PC-3 (cell line): ENCODE measurements at regions not wholly inside any gene's neighbourhood (a gene's known extent, or its start where the extent isn't known, plus 50 kb on each side); places are given as distances from the start of the nearest gene placed in this dataset.
"Not testable (repeated sequence)": the region's sequence is repeated elsewhere in the genome, so short reads cannot be mapped to it uniquely, and the experiment has no call there.

Source experiments
- CTCF ChIP-seq: fragments of 300-600 bp; sonication (generic); conservative IDR thresholded peaks from 2 replicates; pipeline ENCODE4 v1.5.1; 2017; ENCODE audit warnings: antibody characterized with exemption, low read depth, mild to moderate bottlenecking, low read length
- EZH2 ChIP-seq: fragments of 300-600 bp; sonication (generic); IDR thresholded peaks from one replicate; pipeline ENCODE4 v1.6.1; 2017; ENCODE audit warnings: antibody characterized with exemption, mild to moderate bottlenecking, low read length; ENCODE audit not compliant: unreplicated experiment
- EZH2phosphoT487 ChIP-seq: fragments of 300-600 bp; sonication (generic); IDR thresholded peaks from 2 replicates; pipeline ENCODE4 v1.6.1; 2018; ENCODE audit warnings: mild to moderate bottlenecking, antibody characterized with exemption, low read length, borderline replicate concordance

DNA sequence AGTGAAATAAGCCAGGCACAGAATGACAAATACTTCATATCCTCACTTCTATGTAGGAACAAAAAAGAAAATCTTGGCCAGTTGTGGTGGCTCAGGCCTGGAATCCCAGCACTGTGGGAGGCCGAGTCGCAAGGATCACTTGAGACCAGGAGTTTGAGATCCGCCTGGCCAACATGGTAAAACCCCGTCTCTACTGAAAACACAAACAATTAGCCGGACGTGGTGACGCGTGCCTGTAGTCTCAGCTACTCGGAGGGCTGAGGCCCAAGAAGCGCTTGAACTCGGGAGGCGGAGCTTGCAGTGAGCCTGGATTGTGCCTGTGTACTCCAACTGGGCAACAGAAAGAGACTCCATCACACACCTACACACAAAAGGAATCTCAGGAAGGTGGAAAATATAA, 112.3 kb upstream of the HMX1 start:
- not testable (repeated sequence) for TF ChIP-seq CTCF, EZH2, EZH2phosphoT487
